ES-I3 (cell line): ENCODE measurements at regions not wholly inside any gene's neighbourhood (a gene's known extent, or its start where the extent isn't known, plus 50 kb on each side); places are given as distances from the start of the nearest gene placed in this dataset.
"Not testable (repeated sequence)": the region's sequence is repeated elsewhere in the genome, so short reads cannot be mapped to it uniquely, and the experiment has no call there.

Experiments
- H3K36me3 ChIP-seq: 2 replicates; pipeline ENCODE4 v1.6.1; 2013; ENCODE audit warnings: mild to moderate bottlenecking, low read length, control low read depth, moderate library complexity; ENCODE audit not compliant: insufficient read depth
- H3K4me1 ChIP-seq: 2 replicates; pipeline ENCODE4 v1.6.1; 2013; ENCODE audit warnings: mild to moderate bottlenecking, control low read depth, low read length; ENCODE audit not compliant: insufficient read depth
- H3K9ac ChIP-seq: 2 replicates; pipeline ENCODE4 v1.6.1; 2013; ENCODE audit warnings: low read depth, mild to moderate bottlenecking, low read length, moderate library complexity
- H3K9me3 ChIP-seq: 2 replicates; pipeline ENCODE4 v1.6.1; 2013; ENCODE audit warnings: mild to moderate bottlenecking, low read length, moderate library complexity; ENCODE audit not compliant: control insufficient read depth, insufficient read depth

DNA sequence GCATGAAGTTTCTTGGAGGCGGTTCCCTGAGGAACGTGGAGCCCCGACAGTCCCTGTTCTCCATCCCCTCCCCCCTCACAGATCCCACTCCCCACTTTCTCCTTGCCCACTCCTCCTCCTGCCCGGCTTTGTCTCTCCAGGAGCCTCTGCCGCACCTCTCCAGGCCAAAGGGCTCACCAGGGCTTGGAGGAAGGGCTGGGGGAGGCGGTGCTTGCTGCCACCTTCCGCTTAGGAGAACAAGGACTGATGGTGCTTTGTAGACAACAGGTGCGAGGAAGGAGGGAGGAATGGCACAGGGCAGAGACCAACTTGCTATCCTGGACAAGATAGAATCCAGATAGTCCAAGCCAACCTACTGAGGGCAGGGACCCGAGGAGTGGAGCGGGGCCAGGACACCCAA, 103.5 kb upstream of the SMAD3 start:
- H3K4me1 ChIP-seq, result no peaks in the 10 kb centered on the region
- H3K9ac ChIP-seq, result no peak overlapping the region
- H3K9me3 ChIP-seq, result no peaks in the 10 kb centered on the region
- no peaks in the 10 kb centered on the region for H3K36me3 ChIP-seq

DNA sequence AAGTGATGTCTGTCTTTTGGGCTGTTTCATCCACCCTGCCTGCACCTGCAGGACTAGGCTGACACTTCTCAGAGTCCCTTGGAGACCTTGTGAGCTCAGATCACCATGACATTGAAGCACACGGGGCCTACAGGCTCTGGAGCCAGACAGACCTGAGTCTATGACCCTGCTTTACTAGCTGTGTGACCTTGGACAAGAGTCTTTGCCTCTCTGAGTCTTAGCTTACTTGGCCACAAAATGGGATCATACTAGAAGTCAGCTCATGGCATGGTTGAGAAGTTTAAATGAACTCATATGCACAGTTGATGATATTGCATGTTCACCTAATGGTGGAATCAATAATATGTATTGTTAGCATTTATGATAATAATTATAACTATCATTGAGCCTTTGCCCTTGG, 102.9 kb upstream of the SMAD3 start:
- Histone ChIP-seq H3K36me3 (no peaks in the 10 kb centered on the region), H3K9ac (no peak overlapping the region), H3K9me3 (no peaks in the 10 kb centered on the region), H3K4me1 (no peaks in the 10 kb centered on the region)

DNA sequence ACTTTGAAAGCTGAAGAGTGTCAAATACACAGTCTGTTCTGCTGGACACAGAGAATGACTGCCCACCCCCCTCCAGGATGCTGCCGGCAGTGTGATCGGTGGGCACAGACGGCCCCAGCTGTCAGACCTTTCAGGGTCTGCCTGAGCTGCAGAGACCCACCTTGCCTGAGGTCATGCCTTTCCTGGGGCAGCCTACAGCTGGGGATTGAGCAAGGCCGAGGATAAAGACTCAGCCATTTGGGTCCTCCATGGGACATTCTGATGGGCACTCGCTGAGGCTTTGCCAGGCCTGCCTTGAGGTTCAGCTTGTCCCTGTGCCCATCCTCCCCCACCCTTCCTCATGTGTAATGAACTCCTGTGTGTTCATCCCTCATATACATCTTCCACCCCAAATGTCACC, 102.3 kb upstream of the SMAD3 start:
- Histone ChIP-seq H3K9ac (no peak overlapping the region), H3K9me3 (no peaks in the 10 kb centered on the region), H3K4me1 (no peaks in the 10 kb centered on the region), H3K36me3 (no peaks in the 10 kb centered on the region)

DNA sequence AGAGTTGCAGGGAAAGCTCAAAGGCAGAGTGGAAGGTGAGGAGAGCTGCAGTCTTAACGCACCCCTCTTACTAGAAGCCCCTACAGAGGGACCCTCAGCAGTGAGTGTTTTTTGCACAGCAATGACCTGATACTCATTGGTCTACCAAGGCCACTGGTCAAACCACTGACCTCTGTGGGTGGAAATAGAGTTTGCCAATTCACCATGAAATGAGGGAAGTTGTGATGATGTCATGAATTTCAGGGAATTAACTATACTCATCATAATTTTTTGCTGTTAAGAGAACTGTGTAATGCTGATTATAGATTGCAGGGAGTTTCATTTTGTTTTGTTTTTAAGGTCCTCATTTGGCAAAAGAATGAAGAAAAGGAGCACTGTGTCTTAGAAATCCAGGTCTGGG, 101.7 kb upstream of the SMAD3 start:
- no peaks in the 10 kb centered on the region for H3K9me3 ChIP-seq
- no peaks in the 10 kb centered on the region for H3K4me1 ChIP-seq
- H3K9ac ChIP-seq, result no peak overlapping the region
- H3K36me3 ChIP-seq, result no peaks in the 10 kb centered on the region

DNA sequence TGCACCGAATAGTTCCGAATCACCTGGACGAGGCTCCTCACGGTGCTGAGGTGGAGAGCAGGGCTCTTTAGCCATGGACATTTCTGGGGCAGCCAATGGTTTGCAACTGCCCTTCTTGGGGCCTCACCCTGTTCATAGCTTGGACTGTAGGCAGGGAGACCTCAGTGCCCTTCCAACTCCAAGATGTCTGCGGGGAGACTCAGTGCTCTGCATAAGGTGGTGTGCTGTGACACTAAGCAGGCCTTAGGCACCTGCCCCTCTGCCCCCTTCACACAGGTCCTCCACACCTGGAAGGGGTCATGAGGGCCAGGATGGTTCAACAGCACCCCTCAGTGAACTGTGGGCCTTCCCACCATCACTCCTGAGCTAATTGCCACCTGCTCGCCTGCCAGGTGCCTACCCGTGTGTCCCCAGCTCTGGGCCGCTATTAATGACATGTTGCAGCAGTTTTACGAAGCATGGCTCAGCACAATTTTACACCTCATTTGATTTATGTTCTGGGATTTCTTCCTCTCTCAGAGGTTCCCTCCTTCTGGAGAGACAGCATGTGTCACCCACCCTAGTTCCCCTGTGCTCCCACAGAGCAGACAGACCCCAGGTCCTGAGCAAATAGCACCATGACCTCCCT, 101.2 kb upstream of the SMAD3 start:
- H3K36me3 ChIP-seq, result no peaks in the 10 kb centered on the region
- no peak overlapping the region for H3K9ac ChIP-seq
- no peaks in the 10 kb centered on the region for H3K9me3 ChIP-seq
- no peaks in the 10 kb centered on the region for H3K4me1 ChIP-seq

DNA sequence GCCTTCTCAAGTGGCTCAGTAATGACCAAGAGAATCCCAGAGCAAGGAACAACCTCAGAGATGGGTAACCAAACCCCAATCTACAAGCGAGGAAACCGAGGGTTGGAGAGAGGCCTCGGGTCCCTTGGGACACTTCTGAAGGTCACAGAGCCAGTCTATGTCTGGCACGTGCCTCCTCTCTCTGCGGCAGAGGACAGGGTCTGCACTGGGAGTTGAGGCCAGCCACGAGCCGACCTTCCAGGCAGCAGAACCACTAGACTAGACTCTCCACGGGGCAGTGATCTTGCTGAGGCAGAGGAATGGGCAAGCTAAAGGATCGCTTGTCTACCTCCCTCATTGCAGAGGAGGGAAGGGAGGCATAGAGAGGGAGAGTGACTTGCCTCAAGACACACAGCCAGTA, 100.6 kb upstream of the SMAD3 start:
- Histone ChIP-seq H3K9me3 (no peaks in the 10 kb centered on the region), H3K36me3 (no peaks in the 10 kb centered on the region), H3K4me1 (no peaks in the 10 kb centered on the region), H3K9ac (no peak overlapping the region)

DNA sequence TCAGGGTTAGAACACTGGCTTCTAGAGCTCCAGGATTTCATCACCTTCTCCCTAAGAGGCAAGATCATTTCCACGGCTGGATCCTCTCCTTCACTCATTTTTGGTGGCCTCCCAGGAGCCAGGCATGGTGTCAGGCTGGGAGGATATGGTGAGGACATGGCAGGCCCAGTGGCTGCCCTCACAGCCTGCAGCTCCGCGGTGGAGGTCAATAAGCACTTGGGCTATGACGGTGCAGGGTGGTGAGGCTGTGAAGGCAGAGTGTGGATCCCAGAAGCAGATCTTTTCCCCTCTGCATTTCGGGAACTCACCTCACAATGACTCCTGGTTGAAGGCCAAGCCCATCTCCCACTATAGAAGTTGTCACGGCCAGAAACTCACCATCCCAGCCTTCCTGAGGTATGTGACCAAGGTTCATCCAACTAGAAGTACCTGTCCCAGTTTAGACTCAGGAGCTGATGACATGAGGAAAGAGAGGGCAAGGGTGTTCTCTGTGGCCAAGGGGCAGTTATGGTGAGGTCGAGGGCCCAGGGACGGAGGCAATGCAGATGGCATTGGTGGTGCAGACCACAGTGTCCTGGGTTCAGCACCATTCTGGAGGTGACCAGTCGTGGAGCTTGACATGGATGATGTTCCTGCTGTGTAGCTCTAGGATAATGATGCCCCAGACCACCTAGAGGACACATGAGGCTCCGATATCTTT, 100.1 kb upstream of the SMAD3 start:
- H3K4me1 ChIP-seq, result no peaks in the 10 kb centered on the region
- no peaks in the 10 kb centered on the region for H3K36me3 ChIP-seq
- H3K9ac ChIP-seq, result no peak overlapping the region
- H3K9me3 ChIP-seq, result no peaks in the 10 kb centered on the region

DNA sequence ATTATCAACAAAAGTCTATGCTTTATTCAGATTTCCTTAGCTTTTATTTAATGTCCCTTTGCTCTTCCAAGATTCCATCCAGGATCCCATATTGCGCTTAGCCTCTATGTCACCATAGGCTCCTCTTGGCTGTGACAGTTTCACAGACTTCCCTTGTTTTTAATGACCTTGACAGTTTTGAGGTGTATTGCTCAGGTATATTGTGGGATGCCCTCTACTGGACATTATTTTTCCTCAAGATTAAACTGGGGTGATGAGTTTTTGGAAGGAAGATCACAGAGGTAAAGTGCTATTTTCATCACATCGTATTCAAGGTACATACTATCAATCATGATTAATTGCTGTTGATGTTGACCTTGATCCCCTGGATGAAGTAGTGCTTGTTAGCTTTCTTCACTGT, 99.1 kb upstream of the SMAD3 start:
- Histone ChIP-seq H3K9me3 (no peaks in the 10 kb centered on the region), H3K36me3 (no peaks in the 10 kb centered on the region), H3K4me1 (no peaks in the 10 kb centered on the region), H3K9ac (no peak overlapping the region)

DNA sequence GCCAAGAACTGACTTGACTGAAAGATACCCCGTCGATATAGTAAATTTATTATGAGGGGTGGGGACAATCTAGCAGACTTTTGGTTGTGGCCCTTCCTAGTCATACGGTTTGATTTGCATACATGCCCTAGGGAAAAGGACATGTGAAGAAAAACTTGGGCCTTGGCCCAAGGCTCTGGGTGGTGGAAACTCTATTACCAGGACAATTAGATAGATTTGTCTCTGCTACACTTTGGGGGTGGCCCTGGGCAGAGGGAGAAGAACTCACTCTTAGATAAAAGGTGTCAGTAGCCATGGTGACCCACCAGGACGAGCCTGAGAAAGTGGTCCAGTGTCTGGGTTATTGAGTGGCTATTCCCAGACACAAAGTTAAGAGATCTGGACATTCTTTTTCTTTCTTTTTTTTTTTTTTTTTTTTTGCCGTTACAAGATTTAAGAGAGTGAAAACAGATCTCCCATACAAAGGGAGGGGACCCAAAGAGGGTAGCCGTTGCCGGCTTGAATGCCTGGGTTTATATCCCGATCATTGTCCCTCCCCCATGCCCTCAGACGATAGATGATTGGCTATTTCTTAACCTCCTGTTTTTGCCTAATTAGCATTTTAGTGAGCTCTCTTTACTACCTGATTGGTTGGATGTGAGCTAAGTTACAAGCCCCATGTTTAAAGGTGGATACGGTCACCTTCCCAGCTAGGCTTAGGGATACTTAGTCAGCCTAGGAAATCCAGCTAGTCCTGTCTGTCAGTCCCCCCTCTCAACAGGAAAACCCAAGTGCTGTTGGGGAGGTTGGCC, 96.4 kb upstream of the SMAD3 start:
- Histone ChIP-seq H3K36me3 (no peaks in the 10 kb centered on the region), H3K9me3 (no peaks in the 10 kb centered on the region), H3K4me1 (no peaks in the 10 kb centered on the region), H3K9ac (no peak overlapping the region)

DNA sequence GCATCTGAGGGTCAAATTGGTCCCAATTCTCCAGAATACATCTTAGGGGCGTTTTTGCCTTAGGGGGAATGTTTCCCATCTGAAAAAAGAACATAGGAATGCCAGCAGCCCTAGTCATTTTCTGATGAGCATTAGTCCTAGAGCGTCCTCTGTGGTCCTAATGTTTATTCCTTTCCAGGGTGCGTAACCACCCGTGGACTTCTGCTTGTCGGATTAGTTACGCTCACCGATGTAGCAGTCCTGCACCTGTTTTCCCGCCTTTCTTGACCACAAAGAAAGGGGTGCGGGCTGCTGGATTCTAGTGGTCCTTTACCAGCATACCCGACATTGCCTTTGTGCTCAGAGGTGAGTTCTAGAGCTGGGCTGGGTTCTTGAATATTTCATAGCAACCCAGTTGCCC, 91.3 kb upstream of the SMAD3 start:
- not testable (repeated sequence) for H3K36me3 ChIP-seq, H3K9me3 ChIP-seq, H3K9ac ChIP-seq, H3K4me1 ChIP-seq

DNA sequence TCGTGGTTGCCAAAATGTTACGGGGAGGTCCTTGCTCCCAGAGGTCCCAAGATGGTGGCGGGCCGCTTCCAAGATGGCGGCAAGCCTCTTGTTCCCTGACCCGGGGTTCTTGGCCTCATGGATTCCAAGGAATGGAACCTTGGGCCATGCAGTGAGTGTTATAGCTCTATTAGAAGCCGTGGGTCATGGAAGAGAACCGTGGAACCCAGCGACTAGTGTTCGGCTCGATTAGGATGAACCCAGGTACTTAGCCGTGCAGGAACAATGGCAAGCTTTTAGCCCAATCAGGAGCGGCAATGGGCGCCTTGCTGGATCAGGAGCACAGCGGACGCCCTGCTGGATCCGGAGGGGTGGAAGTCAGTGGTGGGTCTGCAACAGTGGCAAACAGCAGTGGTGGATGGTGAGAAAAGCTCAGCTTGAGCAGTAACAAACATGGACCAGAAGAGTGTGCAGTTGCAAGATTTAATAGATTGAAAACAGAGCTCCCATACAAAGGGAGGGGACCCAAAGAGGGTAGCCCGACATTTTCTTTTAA, 89.2 kb upstream of the SMAD3 start:
- H3K9ac ChIP-seq, H3K4me1 ChIP-seq, H3K9me3 ChIP-seq, H3K36me3 ChIP-seq: not testable (repeated sequence)

DNA sequence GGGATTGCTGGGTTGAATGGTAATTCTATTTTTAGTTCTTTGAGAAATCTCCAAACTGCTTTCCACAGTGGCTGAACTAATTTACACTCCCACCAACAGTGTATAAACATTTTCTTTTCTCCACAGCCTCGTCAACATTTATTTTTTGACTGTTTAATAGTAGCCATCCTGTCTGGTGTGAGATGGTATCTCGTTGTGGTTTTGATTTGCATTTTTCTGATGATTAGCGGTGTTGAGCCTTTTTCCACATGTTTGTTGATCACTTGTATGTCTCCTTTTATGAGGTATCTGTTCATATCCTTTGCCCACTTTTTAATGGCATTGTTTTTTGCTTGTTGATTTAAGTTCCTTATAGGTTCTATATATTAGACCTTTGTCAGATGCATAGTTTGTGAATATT, 85.1 kb upstream of the SMAD3 start:
- not testable (repeated sequence) for H3K4me1 ChIP-seq, H3K9me3 ChIP-seq, H3K9ac ChIP-seq, H3K36me3 ChIP-seq

DNA sequence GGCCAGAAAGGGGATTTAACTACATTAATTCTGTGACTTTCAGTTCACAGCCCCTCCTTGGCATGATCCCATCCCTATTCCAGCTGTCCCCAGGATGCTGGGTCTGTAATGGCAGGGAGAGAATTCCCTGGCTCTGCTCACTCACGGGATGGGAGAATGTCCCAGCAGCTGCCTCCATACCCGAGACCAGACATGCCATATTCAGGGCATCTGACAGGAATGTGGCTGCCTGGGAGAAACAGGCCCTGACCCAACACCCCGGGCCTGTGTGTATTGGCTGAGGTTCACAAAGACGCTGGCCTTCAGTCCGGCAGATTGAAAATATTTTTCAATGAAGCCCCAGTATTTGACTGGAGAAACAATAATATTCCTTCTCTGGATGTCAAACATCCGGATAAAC, 83.6 kb upstream of the SMAD3 start:
- Histone ChIP-seq H3K9me3 (no peaks in the 10 kb centered on the region), H3K4me1 (no peaks in the 10 kb centered on the region), H3K9ac (no peak overlapping the region), H3K36me3 (no peaks in the 10 kb centered on the region)

DNA sequence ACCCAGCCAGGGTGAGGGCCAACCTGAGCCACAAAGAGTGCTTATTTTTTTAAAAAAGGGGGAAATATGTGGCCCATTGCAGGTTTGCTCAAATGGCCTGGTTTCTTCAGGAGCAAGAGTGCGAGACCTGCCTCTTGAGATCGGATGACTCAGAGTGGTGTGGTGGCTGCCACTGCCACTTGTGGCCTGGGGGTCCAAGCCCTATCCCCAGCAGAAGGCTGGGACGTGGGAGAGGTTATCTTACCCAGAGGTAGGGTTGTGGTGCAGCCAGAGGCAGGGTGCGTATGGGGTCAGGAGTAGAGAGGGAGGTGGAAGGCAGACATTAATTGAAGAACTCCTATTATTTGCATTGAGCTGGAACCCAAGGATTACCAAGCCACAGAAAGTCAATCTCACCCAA, 83.2 kb upstream of the SMAD3 start:
- no peak overlapping the region for H3K9ac ChIP-seq
- H3K9me3 ChIP-seq, result no peaks in the 10 kb centered on the region
- no peaks in the 10 kb centered on the region for H3K36me3 ChIP-seq
- H3K4me1 ChIP-seq, result no peaks in the 10 kb centered on the region

DNA sequence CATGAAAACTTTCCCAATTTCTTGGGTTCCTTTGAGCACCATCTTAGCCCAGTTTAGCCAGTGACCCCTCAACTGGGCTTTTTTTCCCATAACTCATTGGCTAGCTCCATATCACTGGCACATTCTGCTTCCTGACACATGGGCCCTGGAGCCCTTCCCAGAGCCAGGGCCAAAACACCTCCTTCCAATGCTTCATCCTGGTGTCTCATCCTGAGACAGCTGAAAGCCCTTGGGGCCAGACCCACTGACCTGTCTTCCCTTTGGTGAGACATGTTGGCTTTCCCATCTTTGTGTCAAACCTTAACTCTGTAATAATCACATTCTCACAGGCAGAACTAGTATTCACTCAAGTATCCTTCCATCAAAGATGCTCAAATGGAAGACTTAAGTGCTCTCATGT, 82.6 kb upstream of the SMAD3 start:
- H3K9me3 ChIP-seq, result no peaks in the 10 kb centered on the region
- H3K36me3 ChIP-seq, result no peaks in the 10 kb centered on the region
- no peak overlapping the region for H3K9ac ChIP-seq
- no peaks in the 10 kb centered on the region for H3K4me1 ChIP-seq
